ENCODE measurements at regions not wholly inside any gene's neighbourhood (a gene's known extent, or its start where the extent isn't known, plus 50 kb on each side); places are given as distances from the start of the nearest gene placed in this dataset.

DNA sequence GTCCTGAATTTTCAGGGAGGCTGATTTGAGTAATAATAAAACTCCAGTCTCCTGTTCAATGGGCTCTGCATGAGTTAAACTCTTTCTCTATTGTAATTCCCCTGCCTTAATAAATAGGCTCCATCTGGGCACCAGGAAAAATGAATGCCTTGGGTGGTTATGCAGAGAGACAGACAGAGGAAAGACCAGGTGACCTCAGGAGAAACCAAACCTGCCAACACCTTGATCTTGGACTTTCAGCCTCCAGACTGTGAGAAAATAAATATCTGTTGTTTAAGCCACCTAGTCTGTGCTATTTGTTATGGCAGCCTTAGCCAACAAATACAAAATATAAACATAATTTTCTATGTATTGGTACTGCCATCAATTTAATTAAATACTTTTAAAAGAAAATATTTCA lies 64.8 kb upstream of the RAP2B start:
- H3K4me3 ChIP-seq (ENCODE audit: low read length in 3 of 3) = no peak overlapping the region
- intact Hi-C loops (cut with DNase I) = no loop called here
- no peak overlapping the region for H3K9ac ChIP-seq (ENCODE audit: low read length in 3 of 3)
- no peaks in the 10 kb centered on the region for H3K27me3 ChIP-seq (ENCODE audit: control insufficient read depth, insufficient read depth, low read length)
- H3K27ac ChIP-seq (ENCODE audit: low read depth in 2 of 2, low read length in 2 of 2) = no peak overlapping the region
- no peaks in the 10 kb centered on the region for H3K9me3 ChIP-seq (ENCODE audit: control insufficient read depth in 2 of 3, insufficient read depth in 1 of 3, low read length in 3 of 3)
- no peaks in the 10 kb centered on the region for H3K36me3 ChIP-seq (ENCODE audit: control insufficient read depth in 2 of 3, insufficient read depth in 3 of 3, low read length in 3 of 3)
- DNase-seq (no peak), FAIRE-seq (no peak)
- H3K4me1 ChIP-seq (ENCODE audit: control insufficient read depth in 2 of 3, insufficient read depth in 2 of 3, low read depth in 1 of 3, low read length in 3 of 3) = no peaks in the 10 kb centered on the region
- TF ChIP-seq, protein P1, sequence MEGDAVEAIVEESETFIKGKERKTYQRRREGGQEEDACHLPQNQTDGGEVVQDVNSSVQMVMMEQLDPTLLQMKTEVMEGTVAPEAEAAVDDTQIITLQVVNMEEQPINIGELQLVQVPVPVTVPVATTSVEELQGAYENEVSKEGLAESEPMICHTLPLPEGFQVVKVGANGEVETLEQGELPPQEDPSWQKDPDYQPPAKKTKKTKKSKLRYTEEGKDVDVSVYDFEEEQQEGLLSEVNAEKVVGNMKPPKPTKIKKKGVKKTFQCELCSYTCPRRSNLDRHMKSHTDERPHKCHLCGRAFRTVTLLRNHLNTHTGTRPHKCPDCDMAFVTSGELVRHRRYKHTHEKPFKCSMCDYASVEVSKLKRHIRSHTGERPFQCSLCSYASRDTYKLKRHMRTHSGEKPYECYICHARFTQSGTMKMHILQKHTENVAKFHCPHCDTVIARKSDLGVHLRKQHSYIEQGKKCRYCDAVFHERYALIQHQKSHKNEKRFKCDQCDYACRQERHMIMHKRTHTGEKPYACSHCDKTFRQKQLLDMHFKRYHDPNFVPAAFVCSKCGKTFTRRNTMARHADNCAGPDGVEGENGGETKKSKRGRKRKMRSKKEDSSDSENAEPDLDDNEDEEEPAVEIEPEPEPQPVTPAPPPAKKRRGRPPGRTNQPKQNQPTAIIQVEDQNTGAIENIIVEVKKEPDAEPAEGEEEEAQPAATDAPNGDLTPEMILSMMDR (IDR thresholded peaks at IDR 0.05; ENCODE audit: borderline replicate concordance, extremely low read depth, insufficient read depth) = no peak

DNA sequence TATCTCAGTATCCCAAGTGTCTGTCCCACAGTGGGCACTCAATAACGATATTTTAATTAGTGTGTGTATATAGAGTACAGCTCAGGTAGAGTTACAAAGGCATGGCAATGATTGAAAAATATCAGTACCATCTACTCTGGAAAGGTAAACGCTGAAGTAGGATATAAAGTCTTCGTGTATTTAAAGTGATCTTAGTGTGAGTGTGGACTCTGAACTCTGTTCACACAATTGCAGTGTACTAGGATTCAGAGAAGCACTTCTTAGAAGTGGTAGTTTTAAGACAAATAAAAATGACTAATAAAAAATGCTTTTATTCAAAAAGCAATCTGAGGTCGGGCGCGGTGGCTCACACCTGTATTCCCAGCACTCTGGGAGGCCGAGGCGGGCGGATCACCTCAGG lies 62.9 kb upstream of the RAP2B start:
- no peak overlapping the region for H3K9ac ChIP-seq (ENCODE audit: low read length in 3 of 3)
- intact Hi-C loops (cut with DNase I) = no loop called here
- DNase-seq = no peak
- H3K4me3 ChIP-seq (ENCODE audit: low read length in 3 of 3) = no peak overlapping the region
- no peaks in the 10 kb centered on the region for H3K36me3 ChIP-seq (ENCODE audit: control insufficient read depth in 2 of 3, insufficient read depth in 3 of 3, low read length in 3 of 3)
- no peaks in the 10 kb centered on the region for H3K27me3 ChIP-seq (ENCODE audit: control insufficient read depth, insufficient read depth, low read length)
- H3K9me3 ChIP-seq (ENCODE audit: control insufficient read depth in 2 of 3, insufficient read depth in 1 of 3, low read length in 3 of 3) = no peaks in the 10 kb centered on the region
- FAIRE-seq = no peak
- no peak overlapping the region for H3K27ac ChIP-seq (ENCODE audit: low read depth in 2 of 2, low read length in 2 of 2)
- no peaks in the 10 kb centered on the region for H3K4me1 ChIP-seq (ENCODE audit: control insufficient read depth in 2 of 3, insufficient read depth in 2 of 3, low read depth in 1 of 3, low read length in 3 of 3)
- TF ChIP-seq, protein P1 (IDR thresholded peaks at IDR 0.05; ENCODE audit: borderline replicate concordance, extremely low read depth, insufficient read depth) = no peak

DNA sequence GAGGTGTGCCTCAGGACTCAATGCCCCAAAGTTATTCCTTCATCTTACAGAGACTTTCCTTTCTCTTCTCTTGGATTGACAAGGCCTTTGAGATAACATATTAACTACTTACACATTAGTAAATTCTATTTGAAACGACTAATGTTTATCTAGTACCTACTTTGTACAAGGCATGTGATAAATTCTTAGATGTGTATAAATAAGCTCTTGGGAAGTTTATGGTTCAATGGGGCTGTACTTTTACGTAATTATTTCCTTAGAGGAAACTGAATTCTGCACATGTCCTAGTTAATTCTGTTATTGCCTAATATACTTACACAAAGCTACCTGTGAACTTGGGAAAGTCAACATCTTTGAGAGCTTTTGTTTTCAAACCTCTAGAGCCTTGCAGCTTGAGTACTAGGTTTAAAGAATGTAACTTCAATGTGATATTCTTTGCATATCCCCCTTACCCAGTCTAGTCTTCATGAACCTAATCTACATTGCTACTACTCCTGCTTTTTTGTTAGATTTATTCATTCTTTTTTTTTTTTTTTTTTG lies 58.5 kb upstream of the RAP2B start:
- no peaks in the 10 kb centered on the region for H3K4me1 ChIP-seq (ENCODE audit: control insufficient read depth in 2 of 3, insufficient read depth in 2 of 3, low read depth in 1 of 3, low read length in 3 of 3)
- DNase-seq (no peak), FAIRE-seq (no peak)
- H3K27me3 ChIP-seq (ENCODE audit: control insufficient read depth, insufficient read depth, low read length) = no peaks in the 10 kb centered on the region
- H3K4me3 ChIP-seq (ENCODE audit: low read length in 3 of 3) = no peak overlapping the region
- TF ChIP-seq, protein P1 (IDR thresholded peaks at IDR 0.05; ENCODE audit: borderline replicate concordance, extremely low read depth, insufficient read depth) = no peak
- H3K27ac ChIP-seq (ENCODE audit: low read depth in 2 of 2, low read length in 2 of 2) = no peak overlapping the region
- H3K36me3 ChIP-seq (ENCODE audit: control insufficient read depth in 2 of 3, insufficient read depth in 3 of 3, low read length in 3 of 3) = no peaks in the 10 kb centered on the region
- H3K9me3 ChIP-seq (ENCODE audit: control insufficient read depth in 2 of 3, insufficient read depth in 1 of 3, low read length in 3 of 3) = no peaks in the 10 kb centered on the region
- no peak overlapping the region for H3K9ac ChIP-seq (ENCODE audit: low read length in 3 of 3)
- intact Hi-C loops (cut with DNase I) = no loop called here

DNA sequence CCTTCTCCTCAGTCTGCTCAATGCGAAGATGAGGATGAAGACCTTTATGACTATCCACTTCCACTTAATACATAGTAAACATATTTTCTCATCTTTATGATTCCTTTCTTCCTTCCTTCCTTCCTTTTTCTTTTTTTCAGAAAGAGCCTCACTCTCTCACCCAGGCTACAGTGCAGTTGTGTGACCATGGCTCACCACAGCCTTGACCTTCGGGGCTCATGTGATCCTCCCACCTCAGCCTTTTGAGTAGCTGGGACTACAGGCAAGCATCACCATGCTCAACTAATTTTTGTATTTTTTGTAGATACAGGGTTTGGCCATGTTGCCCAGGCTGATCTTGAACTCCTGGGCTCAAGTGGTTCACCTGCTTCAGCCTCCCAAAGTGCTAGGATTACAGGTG lies 52.0 kb upstream of the RAP2B start:
- Histone ChIP-seq H3K9me3 (ENCODE audit: control insufficient read depth in 2 of 3, insufficient read depth in 1 of 3, low read length in 3 of 3) (no peaks in the 10 kb centered on the region), H3K27me3 (ENCODE audit: control insufficient read depth, insufficient read depth, low read length) (no peaks in the 10 kb centered on the region), H3K4me1 (ENCODE audit: control insufficient read depth in 2 of 3, insufficient read depth in 2 of 3, low read depth in 1 of 3, low read length in 3 of 3) (no peaks in the 10 kb centered on the region), H3K9ac (ENCODE audit: low read length in 3 of 3) (no peak overlapping the region), H3K36me3 (ENCODE audit: control insufficient read depth in 2 of 3, insufficient read depth in 3 of 3, low read length in 3 of 3) (no peaks in the 10 kb centered on the region), H3K4me3 (ENCODE audit: low read length in 3 of 3) (no peak overlapping the region), H3K27ac (ENCODE audit: low read depth in 2 of 2, low read length in 2 of 2) (no peak overlapping the region)
- DNase-seq = no peak
- intact Hi-C loops (cut with DNase I) = no loop called here
- TF ChIP-seq, protein P1 (IDR thresholded peaks at IDR 0.05; ENCODE audit: borderline replicate concordance, extremely low read depth, insufficient read depth) = no peak
- no peak for FAIRE-seq
